ENCODE measurements at regions not wholly inside any gene's neighbourhood (a gene's known extent, or its start where the extent isn't known, plus 50 kb on each side); places are given as distances from the start of the nearest gene placed in this dataset.

- Histone ChIP-seq H3K79me2 (ENCODE audit: control insufficient read depth, insufficient read depth, low read length) (no peaks in the 10 kb centered on the region), H3K27ac (ENCODE audit: insufficient read depth, low read length) (no peak overlapping the region), H3K9ac (ENCODE audit: insufficient read depth, low read length) (no peak overlapping the region), H3K9me3 (ENCODE audit: control insufficient read depth, insufficient read depth, low read depth, low read length) (no peaks in the 10 kb centered on the region), H3K4me3 (replicated peaks in 1 of 4; ENCODE audit: control extremely low read depth in 1 of 4, insufficient read depth in 1 of 4, low read depth in 3 of 4, low read length in 4 of 4) (no peak overlapping the region), H3K36me3 (ENCODE audit: control insufficient read depth, insufficient read depth, low read length) (no peaks in the 10 kb centered on the region), H3K4me1 (ENCODE audit: control insufficient read depth, extremely low read depth, insufficient read depth, low read length) (no peaks in the 10 kb centered on the region), H3K4me2 (ENCODE audit: extremely low read depth, insufficient read depth, low read length) (no peak overlapping the region), H3K27me3 (ENCODE audit: control insufficient read depth, insufficient read depth, low read length) (no peaks in the 10 kb centered on the region), H2AFZ (ENCODE audit: low read length) (no peak overlapping the region), H4K20me1 (ENCODE audit: control insufficient read depth, extremely low read depth, insufficient read depth, low read length) (no peaks in the 10 kb centered on the region)
- TF ChIP-seq EZH2 (IDR thresholded peaks at IDR 0.05; ENCODE audit: low read length, missing control alignments) (no peak), CTCF (conservative IDR thresholded peaks at IDR 0.05 in 1 of 2, IDR thresholded peaks at IDR 0.05 in 1 of 2; ENCODE audit: low read depth in 1 of 2, low read length in 2 of 2) (no peak)
- no peak for DNase-seq (ENCODE audit: low read depth in 2 of 2)
Measured at GRCh38 chrX:35251226-35251625, 308.6 kb downstream of the FAM47B start.

GRCh38 chrX:35276115-35276514 is 333.5 kb downstream of the FAM47B start:
- H3K9me3 ChIP-seq (ENCODE audit: control insufficient read depth, insufficient read depth, low read depth, low read length), result no peaks in the 10 kb centered on the region
- H3K36me3 ChIP-seq (ENCODE audit: control insufficient read depth, insufficient read depth, low read length), result no peaks in the 10 kb centered on the region
- no peak overlapping the region for H3K27ac ChIP-seq (ENCODE audit: insufficient read depth, low read length)
- no peak overlapping the region for H3K4me2 ChIP-seq (ENCODE audit: extremely low read depth, insufficient read depth, low read length)
- H3K9ac ChIP-seq (ENCODE audit: insufficient read depth, low read length), result no peak overlapping the region
- no peak overlapping the region for H2AFZ ChIP-seq (ENCODE audit: low read length)
- H3K27me3 ChIP-seq (ENCODE audit: control insufficient read depth, insufficient read depth, low read length), result no peaks in the 10 kb centered on the region
- TF ChIP-seq EZH2 (IDR thresholded peaks at IDR 0.05; ENCODE audit: low read length, missing control alignments) (no peak), CTCF (conservative IDR thresholded peaks at IDR 0.05 in 1 of 2, IDR thresholded peaks at IDR 0.05 in 1 of 2; ENCODE audit: low read depth in 1 of 2, low read length in 2 of 2) (no peak)
- H3K4me1 ChIP-seq (ENCODE audit: control insufficient read depth, extremely low read depth, insufficient read depth, low read length), result no peaks in the 10 kb centered on the region
- no peak for DNase-seq (ENCODE audit: low read depth in 2 of 2)
- no peaks in the 10 kb centered on the region for H4K20me1 ChIP-seq (ENCODE audit: control insufficient read depth, extremely low read depth, insufficient read depth, low read length)
- no peak overlapping the region for H3K4me3 ChIP-seq (replicated peaks in 1 of 4; ENCODE audit: control extremely low read depth in 1 of 4, insufficient read depth in 1 of 4, low read depth in 3 of 4, low read length in 4 of 4)
- H3K79me2 ChIP-seq (ENCODE audit: control insufficient read depth, insufficient read depth, low read length), result no peaks in the 10 kb centered on the region

GRCh38 chrX:35285289-35285962 is 342.8 kb downstream of the FAM47B start:
- Histone ChIP-seq H3K9ac (ENCODE audit: insufficient read depth, low read length) (no peak overlapping the region), H3K27ac (ENCODE audit: insufficient read depth, low read length) (no peak overlapping the region), H3K4me2 (ENCODE audit: extremely low read depth, insufficient read depth, low read length) (no peak overlapping the region), H3K9me3 (ENCODE audit: control insufficient read depth, insufficient read depth, low read depth, low read length) (no peaks in the 10 kb centered on the region), H3K4me3 (replicated peaks in 1 of 4; ENCODE audit: control extremely low read depth in 1 of 4, insufficient read depth in 1 of 4, low read depth in 3 of 4, low read length in 4 of 4) (no peak overlapping the region), H3K36me3 (ENCODE audit: control insufficient read depth, insufficient read depth, low read length) (no peaks in the 10 kb centered on the region), H3K27me3 (ENCODE audit: control insufficient read depth, insufficient read depth, low read length) (no peaks in the 10 kb centered on the region), H2AFZ (ENCODE audit: low read length) (no peak overlapping the region), H4K20me1 (ENCODE audit: control insufficient read depth, extremely low read depth, insufficient read depth, low read length) (no peaks in the 10 kb centered on the region), H3K4me1 (ENCODE audit: control insufficient read depth, extremely low read depth, insufficient read depth, low read length) (no peaks in the 10 kb centered on the region), H3K79me2 (ENCODE audit: control insufficient read depth, insufficient read depth, low read length) (no peaks in the 10 kb centered on the region)
- TF ChIP-seq EZH2 (IDR thresholded peaks at IDR 0.05; ENCODE audit: low read length, missing control alignments) (no peak), CTCF (conservative IDR thresholded peaks at IDR 0.05 in 1 of 2, IDR thresholded peaks at IDR 0.05 in 1 of 2; ENCODE audit: low read depth in 1 of 2, low read length in 2 of 2) (no peak)
- no peak for DNase-seq (ENCODE audit: low read depth in 2 of 2)
